T-helper 2 cell treated with Interferon-gamma antibody and Interleukin-4, amounts not matched to agents 5 μg/mL and 100 μg/mL, for 36 hours (primary cell): ENCODE measurements at regions not wholly inside any gene's neighbourhood (a gene's known extent, or its start where the extent isn't known, plus 50 kb on each side); places are given as distances from the start of the nearest gene placed in this dataset.
A peak's percentile ranks its signal among the peaks of the same experiment; 100 is the strongest.
"Not testable (repeated sequence)": the region's sequence is repeated elsewhere in the genome, so short reads cannot be mapped to it uniquely, and the experiment has no call there.

Source experiments
- DNase-seq: peaks from one replicate; pipeline ENCODE4 v3.0.0; 2021; ENCODE audit warnings: low spot score
- H3K27ac Mint-ChIP-seq: one replicate; pipeline ENCODE4 v1.8.0; 2021; ENCODE audit warnings: mild to moderate bottlenecking, mixed read lengths
- H3K27me3 Mint-ChIP-seq: one replicate; pipeline ENCODE4 v1.8.0; 2021; ENCODE audit warnings: low read depth, mixed read lengths
- H3K36me3 Mint-ChIP-seq: one replicate; pipeline ENCODE4 v1.8.0; 2021; ENCODE audit warnings: low read depth, mixed read lengths
- H3K4me1 Mint-ChIP-seq: one replicate; pipeline ENCODE4 v1.8.0; 2021; ENCODE audit warnings: low read depth, mixed read lengths
- H3K4me3 Mint-ChIP-seq: one replicate; pipeline ENCODE4 v1.8.0; 2022; ENCODE audit warnings: mild to moderate bottlenecking, moderate library complexity, mixed read lengths
- H3K9me3 Mint-ChIP-seq: one replicate; pipeline ENCODE4 v1.8.0; 2021; ENCODE audit warnings: mixed read lengths

DNA sequence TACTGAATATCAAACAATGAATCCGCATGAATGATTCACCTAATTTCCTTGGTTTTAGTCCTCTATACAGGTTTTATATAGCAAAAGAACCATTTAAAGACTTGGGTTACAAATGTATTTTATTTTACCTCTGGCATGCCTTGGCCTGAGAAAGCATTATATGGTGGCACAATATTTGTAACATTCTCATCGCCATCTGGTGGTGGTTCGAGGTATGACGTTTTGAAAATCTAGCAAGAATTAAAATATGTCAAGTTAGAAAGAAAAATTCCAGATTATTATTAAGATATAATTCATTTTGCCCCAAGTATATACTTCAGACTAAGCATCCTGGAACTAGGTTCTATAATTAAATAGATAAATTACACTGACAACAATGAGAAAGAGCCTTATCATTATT lies 445.9 kb downstream of the ZNF33B start:
- not testable (repeated sequence) for H3K4me3 Mint-ChIP-seq, H3K4me1 Mint-ChIP-seq, DNase-seq, H3K9me3 Mint-ChIP-seq, H3K27ac Mint-ChIP-seq, H3K27me3 Mint-ChIP-seq, H3K36me3 Mint-ChIP-seq

DNA sequence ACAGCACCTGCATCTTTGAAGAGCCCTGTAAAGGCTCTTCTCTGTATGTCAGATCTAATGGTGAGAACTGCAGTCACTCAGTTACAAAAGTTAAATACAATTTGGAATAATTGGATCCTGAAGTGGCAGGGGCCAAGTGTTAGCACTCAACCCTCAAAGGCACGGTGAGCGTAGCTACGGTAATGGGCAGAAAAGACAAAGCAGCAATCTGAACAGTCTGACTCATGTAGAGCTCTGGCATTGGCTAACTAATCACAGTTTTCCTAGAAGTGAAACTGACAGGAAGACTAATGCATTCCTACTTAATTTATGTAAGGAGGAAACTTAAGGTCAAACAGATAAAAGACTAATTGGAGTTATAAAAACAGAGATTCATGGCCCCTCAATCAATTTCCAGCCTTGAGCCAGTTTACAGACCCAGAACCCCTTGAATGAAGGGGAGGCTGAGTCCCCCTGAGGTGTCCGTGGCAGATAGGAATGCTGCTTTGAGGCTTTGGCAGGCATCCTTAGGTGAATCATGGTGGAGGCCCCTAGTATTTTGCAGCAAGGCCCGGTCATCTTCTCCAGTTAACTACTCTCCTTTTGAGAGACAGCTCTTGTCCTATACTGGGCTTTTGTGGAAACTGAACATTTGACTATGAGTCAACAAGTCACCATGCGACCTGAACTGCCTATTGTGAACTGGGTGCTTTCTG lies 450.7 kb downstream of the ZNF33B start:
- H3K36me3 Mint-ChIP-seq, H3K4me1 Mint-ChIP-seq, H3K27me3 Mint-ChIP-seq, H3K9me3 Mint-ChIP-seq, DNase-seq, H3K27ac Mint-ChIP-seq, H3K4me3 Mint-ChIP-seq: not testable (repeated sequence)

DNA sequence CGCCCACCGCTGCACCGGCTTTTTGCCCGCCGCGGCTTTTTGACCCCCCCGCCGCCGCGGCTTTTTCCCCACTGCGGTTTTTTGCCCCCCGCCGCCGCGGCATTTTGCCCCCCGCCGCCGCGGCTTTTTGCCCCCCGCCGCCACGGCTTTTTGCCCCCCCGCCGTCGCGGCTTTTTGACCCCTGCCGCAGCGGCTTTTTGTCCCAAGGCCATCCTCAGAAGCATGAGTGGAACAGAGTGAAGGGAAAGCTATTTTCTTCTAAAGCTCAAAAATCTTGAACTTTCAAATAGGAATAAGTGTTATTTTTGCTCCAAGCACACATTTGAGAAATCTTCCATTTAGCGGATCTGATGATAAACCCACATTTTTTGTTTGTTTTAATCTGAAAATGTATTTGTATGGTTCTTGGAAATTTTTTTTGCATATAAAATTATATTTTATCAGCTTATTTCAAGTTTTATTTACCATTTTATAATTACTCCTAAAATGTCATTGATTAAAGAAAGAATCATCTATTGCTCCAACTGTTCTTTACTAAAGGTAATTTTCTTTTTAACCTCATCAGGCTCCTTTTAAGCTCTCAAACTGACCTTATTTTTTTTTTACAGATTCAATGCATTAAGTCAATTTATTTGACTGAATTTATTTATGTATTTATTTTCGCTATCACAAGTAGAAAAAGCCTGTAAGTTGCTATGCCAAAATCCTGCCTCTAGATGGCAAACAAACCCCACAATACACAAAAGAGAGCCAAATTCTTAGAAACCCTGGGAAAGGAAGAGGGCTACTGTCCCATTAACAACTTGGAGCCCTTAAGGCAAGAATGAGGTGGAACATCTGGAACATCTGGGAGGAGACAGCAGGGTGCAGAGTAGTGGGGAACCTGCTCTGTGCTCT lies 460.3 kb downstream of the ZNF33B start:
- peak overlapping the region; percentile 61 for H3K4me3 Mint-ChIP-seq
- not testable (repeated sequence) for H3K36me3 Mint-ChIP-seq, H3K4me1 Mint-ChIP-seq, DNase-seq, H3K9me3 Mint-ChIP-seq
- H3K27me3 Mint-ChIP-seq: peaks cover 36% of the 10 kb centered on the region
- H3K27ac Mint-ChIP-seq: peak overlapping the region; percentile 80

DNA sequence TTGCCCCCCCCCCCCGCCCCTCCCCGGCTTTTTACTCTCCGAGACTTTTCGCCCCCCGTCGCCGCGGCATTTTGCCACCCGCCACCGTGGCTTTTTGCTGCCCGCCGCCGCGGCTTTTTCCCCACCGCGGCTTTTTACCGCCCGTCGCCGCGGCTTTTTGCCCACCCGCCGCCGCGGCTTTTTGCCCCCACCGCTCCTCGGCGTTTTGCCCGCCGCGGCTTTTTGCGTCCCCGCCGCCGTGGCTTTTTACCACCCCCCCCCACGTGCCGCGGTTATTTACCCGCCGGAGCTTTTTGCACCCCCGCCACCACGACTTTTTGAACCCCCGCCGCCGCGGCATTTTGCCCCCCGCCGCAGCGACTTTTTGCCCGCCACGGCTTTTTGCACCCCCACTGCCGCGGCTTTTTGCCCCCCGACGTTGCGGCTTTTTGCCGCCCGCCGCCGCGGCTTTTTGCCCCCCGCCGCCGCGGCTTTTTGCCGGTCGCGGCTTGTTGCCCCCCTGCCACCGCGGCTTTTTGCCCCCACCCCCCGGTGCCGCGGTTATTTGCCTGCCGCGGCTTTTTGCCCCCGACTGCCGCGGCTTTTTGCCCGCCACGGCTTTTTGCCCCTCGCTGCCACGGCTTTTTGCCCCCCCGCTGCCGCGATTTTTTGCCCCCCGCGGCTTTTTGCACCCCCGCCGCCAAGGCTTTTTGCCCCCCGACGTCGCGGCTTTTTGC lies 461.1 kb downstream of the ZNF33B start:
- Mint-ChIP-seq H3K4me3 (no peak overlapping the region), H3K27me3 (peaks cover 36% of the 10 kb centered on the region), H3K27ac (peak overlapping the region; percentile 72), H3K36me3 (peaks cover 2% of the 10 kb centered on the region), H3K9me3 (peaks cover 2% of the 10 kb centered on the region), H3K4me1 (peaks cover 2% of the 10 kb centered on the region)
- DNase-seq: no peak

DNA sequence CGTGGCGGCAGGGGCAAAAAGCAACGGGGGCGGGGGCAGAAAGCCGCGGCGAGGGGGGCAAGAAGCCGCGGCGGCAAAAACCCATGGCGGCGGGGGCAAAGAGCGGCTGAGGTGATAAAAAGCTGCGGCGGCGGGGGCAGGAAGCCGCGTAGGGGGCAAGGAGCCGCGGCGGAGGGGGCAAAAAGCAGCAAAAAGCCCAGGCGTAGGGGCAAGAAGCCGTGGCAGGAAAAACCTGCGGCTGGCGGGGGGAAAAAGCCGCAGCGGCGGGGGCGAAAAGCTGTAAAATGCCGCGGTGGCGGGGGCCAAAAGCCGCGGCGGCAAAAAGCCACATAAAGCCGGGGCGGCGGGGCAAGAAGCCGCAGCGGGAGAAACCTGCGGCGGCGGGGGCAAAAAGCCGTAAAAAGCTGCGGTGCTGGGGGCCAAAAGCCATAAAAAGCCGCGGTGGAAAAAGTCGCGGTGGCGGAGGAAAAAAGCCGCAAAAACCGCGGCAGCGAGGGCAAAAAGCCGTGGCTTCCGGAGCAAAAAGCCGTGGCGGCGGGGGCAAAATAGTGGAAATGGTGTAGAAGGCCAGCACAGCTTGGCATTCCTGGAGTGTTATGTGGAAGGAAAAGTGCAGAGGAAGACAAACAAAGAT lies 487.8 kb downstream of the ZNF33B start:
- H3K4me3 Mint-ChIP-seq: no peak overlapping the region

DNA sequence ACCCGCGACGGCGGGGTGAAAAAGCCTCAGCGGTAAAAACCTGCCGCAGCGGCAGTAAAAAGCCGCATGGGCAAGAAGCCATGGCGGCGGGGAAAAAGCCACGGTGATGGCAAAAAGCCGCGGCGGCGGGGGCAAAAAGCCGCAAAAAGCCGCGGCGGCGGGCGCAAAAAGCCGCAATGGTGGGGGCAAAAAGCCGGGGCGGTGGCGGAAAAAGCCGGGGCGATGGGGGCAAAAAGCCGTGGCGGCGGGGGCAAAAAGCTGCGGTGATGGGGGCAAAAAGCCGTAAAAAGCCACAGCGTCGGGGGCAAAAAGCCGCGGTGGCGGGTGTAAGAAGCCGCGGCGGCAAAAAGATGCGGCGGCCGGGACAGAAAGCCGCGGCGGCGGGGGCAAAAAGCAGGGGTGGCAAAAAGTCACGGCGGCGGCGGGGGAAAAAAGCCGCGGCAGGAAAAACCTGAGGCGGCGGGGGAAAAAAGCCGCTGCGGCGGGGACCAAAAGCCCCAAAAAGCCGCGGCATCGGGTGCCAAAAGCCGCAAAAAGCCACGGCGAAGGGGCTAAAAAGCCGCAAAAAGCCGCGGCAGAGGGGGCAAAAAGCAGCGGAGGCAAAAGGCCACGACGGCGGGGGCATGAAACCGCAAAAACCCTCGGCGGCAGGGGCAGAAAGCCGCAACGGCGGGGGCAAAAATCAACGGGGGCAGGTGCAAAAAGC lies 488.5 kb downstream of the ZNF33B start:
- Mint-ChIP-seq H3K36me3 (peaks cover 4% of the 10 kb centered on the region), H3K4me3 (no peak overlapping the region), H3K9me3 (peaks cover 35% of the 10 kb centered on the region), H3K4me1 (no peaks in the 10 kb centered on the region), H3K27me3 (no peaks in the 10 kb centered on the region), H3K27ac (no peak overlapping the region)
- DNase-seq: no peak

More for the DNA sequence above, 487.8 kb downstream of the ZNF33B start:
- no peak for DNase-seq
- no peaks in the 10 kb centered on the region for H3K4me1 Mint-ChIP-seq
- H3K36me3 Mint-ChIP-seq: peaks cover 4% of the 10 kb centered on the region
- no peak overlapping the region for H3K27ac Mint-ChIP-seq
- no peaks in the 10 kb centered on the region for H3K27me3 Mint-ChIP-seq
- H3K9me3 Mint-ChIP-seq: peaks cover 42% of the 10 kb centered on the region

DNA sequence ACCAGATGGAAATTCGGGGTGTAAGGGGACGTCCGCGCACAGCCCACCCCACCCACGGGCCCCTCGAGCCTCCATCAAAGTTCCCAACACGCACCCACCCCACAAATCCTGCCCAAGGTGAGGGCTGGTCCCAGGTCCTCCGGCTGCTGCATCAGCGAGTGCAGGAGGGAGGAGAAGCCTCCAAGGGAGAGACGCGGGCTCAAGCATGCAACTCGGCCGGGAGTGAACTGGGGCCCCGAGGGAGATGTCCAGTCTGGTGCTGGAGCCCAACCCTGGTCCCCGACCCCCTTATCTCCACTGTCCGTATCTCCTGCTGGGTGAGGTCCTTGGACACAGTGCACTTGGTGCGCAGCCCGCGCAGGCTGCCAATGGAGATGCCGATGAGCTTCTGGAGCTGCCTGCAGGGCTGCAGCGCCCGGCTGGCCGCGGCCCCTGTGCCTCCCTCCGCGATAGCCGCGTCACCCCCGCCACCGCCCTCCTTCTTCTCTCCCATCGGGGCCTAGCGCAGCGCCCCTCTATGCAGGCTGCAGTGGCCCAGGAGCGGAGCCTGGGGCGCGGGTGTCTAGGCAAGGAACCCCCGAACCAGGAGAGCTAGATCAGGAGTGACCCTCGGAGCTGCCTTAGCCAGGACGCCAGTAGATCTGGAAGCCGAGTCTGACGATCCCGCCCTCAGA lies 489.2 kb downstream of the ZNF33B start:
- H3K27me3 Mint-ChIP-seq: no peaks in the 10 kb centered on the region
- DNase-seq: no peak
- no peak overlapping the region for H3K27ac Mint-ChIP-seq

DNA sequence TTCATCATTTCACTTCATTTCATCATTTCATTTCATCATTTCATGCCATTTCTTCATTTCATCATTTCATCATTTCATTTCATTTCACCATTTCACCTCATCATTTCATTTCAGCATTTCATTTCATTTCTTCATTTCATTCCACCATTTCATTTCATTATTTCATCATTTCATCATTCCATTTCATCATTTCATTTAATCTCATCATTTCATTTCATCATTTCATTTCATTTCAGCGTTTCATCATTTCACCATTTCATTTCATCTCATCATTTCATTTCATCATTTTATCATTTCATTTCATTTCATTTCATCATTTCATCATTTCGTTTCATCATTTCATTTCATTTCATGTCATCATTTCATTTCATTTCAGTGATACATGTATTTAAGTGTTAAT lies 492.2 kb downstream of the ZNF33B start:
- not testable (repeated sequence) for H3K4me1 Mint-ChIP-seq, H3K4me3 Mint-ChIP-seq, DNase-seq, H3K36me3 Mint-ChIP-seq, H3K27me3 Mint-ChIP-seq, H3K27ac Mint-ChIP-seq
- peaks cover 51% of the 10 kb centered on the region for H3K9me3 Mint-ChIP-seq

More for the DNA sequence above, 489.2 kb downstream of the ZNF33B start:
- H3K4me3 Mint-ChIP-seq: no peak overlapping the region
- H3K4me1 Mint-ChIP-seq: no peaks in the 10 kb centered on the region
- H3K36me3 Mint-ChIP-seq: peaks cover 4% of the 10 kb centered on the region
- H3K9me3 Mint-ChIP-seq: peaks cover 36% of the 10 kb centered on the region

DNA sequence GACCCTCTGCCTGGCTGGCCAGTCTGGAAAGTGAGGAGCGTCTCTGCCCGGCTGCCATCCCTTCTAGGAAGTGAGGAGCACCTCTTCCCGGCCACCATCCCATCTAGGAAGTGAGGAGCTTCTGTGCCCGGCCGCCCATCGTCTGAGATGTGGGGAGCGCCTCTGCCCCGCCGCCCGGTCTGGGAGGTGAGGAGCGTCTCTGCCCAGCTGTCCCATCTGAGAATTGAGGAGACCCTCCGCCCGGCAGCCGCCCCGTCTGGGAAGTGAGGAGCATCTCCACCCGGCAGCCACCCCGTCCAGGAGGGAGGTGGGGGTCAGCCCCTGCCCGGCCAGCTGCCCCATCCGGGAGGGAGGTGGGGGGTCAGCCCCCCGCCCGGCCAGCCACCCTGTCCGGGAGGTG lies 500.3 kb downstream of the ZNF33B start:
- not testable (repeated sequence) for H3K36me3 Mint-ChIP-seq, H3K4me3 Mint-ChIP-seq, H3K27me3 Mint-ChIP-seq, H3K27ac Mint-ChIP-seq, H3K4me1 Mint-ChIP-seq, DNase-seq
- peaks cover 35% of the 10 kb centered on the region for H3K9me3 Mint-ChIP-seq

DNA sequence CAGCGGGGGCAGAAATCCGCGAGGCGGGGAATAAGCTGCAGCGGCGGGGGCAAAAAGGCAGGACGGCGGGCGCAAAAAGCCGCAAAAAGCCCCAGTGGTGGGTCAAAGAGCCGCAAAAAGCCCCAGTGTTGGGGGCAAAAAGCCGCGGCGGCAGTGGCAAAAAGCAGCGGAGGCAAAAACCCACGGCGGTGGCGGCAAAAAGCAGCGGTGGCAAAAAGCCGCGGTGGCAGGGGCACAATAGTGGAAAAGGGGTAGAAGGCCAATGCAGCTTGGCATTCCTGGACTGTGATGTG lies 525.3 kb downstream of the ZNF33B start:
- Mint-ChIP-seq H3K4me3 (no peak overlapping the region), H3K9me3 (peaks cover 40% of the 10 kb centered on the region), H3K27me3 (no peaks in the 10 kb centered on the region), H3K36me3 (no peaks in the 10 kb centered on the region), H3K27ac (no peak overlapping the region), H3K4me1 (no peaks in the 10 kb centered on the region)
- DNase-seq: no peak

DNA sequence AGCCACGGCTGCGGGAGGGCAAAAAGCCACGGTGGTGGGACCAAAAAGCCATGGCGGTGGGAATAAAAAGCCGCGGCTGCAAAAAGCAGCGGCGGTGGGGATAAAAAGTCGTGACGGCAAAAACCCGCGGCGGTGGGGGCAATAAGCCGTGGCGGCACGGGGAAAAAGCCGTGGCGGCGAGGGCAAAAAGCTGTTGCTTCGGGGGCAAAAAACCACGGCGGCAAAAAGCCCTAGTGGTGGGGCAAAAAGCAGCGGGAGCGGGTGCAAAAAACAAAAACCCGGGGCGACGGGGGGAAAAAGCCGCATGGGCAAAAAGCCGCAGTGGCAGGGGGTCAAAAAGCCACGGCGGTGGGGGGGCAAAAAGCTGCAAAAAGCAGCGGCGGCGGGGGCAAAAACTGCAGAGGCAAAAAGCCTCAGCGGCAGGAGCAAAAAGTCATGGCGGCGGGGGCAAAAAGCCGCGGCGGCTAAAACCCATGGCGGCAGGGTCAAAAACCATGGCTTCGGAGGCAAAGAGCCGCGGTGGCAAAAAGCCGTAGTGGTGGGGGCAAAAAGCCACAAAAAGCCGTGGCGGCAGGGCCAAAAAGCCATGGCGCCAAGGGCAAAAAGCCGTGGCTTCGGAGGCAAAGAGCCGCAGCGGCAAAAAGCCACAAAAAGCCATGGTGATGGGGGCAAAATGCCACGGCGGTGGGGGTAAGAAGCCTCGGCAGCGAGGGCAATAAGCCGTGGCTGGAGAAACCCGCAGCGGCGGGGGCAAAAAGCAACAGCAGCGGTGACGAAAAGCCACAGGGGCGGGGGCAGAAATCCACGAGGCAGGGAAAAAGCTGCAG lies 525.8 kb downstream of the ZNF33B start:
- Mint-ChIP-seq H3K27ac (no peak overlapping the region), H3K4me1 (no peaks in the 10 kb centered on the region), H3K36me3 (no peaks in the 10 kb centered on the region), H3K27me3 (no peaks in the 10 kb centered on the region), H3K9me3 (peaks cover 35% of the 10 kb centered on the region), H3K4me3 (no peak overlapping the region)
- no peak for DNase-seq

DNA sequence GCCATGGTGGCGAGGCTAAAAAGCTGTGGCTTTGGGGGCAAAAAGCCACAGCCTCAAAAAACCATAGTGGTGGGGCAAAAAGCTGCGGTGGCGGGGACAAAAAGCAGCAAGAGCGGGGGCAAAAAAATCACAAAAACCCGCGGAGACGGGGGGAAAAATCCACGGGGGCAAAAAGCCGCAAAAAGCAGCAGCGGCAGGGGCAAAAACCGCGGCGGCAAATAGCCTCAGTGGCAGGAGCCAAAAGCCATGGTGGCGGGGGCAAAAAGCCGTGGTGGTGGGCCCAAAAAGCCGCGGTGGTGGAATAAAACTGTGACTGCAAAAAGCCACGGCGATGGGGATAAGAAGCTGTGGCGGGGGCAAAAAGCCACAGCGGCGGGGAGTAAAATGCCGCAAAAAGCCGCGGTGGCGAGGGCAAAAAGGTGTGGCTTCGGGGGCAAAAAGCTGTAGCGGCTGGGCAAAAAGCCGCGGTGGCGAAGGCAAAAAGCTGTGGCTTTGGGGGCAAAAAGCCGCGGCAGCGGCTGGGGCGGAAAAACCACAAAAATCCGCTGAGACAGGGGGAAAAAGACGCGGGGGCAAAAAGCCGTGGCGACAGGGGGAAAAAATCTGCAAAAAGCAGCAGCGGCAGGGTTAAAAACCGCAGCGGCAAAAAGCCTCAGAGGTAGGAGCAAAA lies 526.6 kb downstream of the ZNF33B start:
- Mint-ChIP-seq H3K36me3 (no peaks in the 10 kb centered on the region), H3K9me3 (peaks cover 32% of the 10 kb centered on the region), H3K27me3 (no peaks in the 10 kb centered on the region), H3K27ac (no peak overlapping the region), H3K4me3 (no peak overlapping the region), H3K4me1 (no peaks in the 10 kb centered on the region)
- DNase-seq: no peak
